ENCODE measurements at regions not wholly inside any gene's neighbourhood (a gene's known extent, or its start where the extent isn't known, plus 50 kb on each side); places are given as distances from the start of the nearest gene placed in this dataset.

- H3K4me3 ChIP-seq (ENCODE audit: low read depth, low read length) = no peak overlapping the region
- TF ChIP-seq CTCF (IDR thresholded peaks at IDR 0.05; ENCODE audit: low read depth, low read length) = no peak
- no peak for TF ChIP-seq MAX (IDR thresholded peaks at IDR 0.05; ENCODE audit: low read depth, low read length)
- no peak for TF ChIP-seq MYC (IDR thresholded peaks at IDR 0.05; ENCODE audit: low read depth, low read length)
- TF ChIP-seq POLR2A (IDR thresholded peaks at IDR 0.05; ENCODE audit: extremely low read depth, insufficient read length) = no peak
Measured at GRCh38 chr7:41133690-41134299, 569.1 kb downstream of the INHBA start.

GRCh38 chr7:41131956-41132355 lies 570.9 kb downstream of the INHBA start:
- no peak for DNase-seq (ENCODE audit: low read depth)
- TF ChIP-seq CTCF (IDR thresholded peaks at IDR 0.05; ENCODE audit: low read depth, low read length) = no peak
- no peak for TF ChIP-seq MAX (IDR thresholded peaks at IDR 0.05; ENCODE audit: low read depth, low read length)
- TF ChIP-seq POLR2A (IDR thresholded peaks at IDR 0.05; ENCODE audit: extremely low read depth, insufficient read length) = no peak
- TF ChIP-seq MYC (IDR thresholded peaks at IDR 0.05; ENCODE audit: low read depth, low read length) = no peak

More at GRCh38 chr7:41133690-41134299, 569.1 kb downstream of the INHBA start:
- DNase-seq (ENCODE audit: low read depth) = no peak

GRCh38 chr7:41130561-41131236 lies 572.2 kb downstream of the INHBA start:
- DNase-seq (ENCODE audit: low read depth) = no peak
- no peak overlapping the region for H3K4me3 ChIP-seq (ENCODE audit: low read depth, low read length)
- TF ChIP-seq MAX (IDR thresholded peaks at IDR 0.05; ENCODE audit: low read depth, low read length) (no peak), CTCF (IDR thresholded peaks at IDR 0.05; ENCODE audit: low read depth, low read length) (no peak), POLR2A (IDR thresholded peaks at IDR 0.05; ENCODE audit: extremely low read depth, insufficient read length) (no peak), MYC (IDR thresholded peaks at IDR 0.05; ENCODE audit: low read depth, low read length) (no peak)

More at GRCh38 chr7:41131956-41132355, 570.9 kb downstream of the INHBA start:
- H3K4me3 ChIP-seq (ENCODE audit: low read depth, low read length) = no peak overlapping the region

- DNase-seq (ENCODE audit: low read depth) = no peak
- H3K4me3 ChIP-seq (ENCODE audit: low read depth, low read length) = no peak overlapping the region
- TF ChIP-seq POLR2A (IDR thresholded peaks at IDR 0.05; ENCODE audit: extremely low read depth, insufficient read length) (no peak), CTCF (IDR thresholded peaks at IDR 0.05; ENCODE audit: low read depth, low read length) (no peak), MYC (IDR thresholded peaks at IDR 0.05; ENCODE audit: low read depth, low read length) (no peak)
Measured at GRCh38 chr7:41130086-41130485, 572.8 kb downstream of the INHBA start.

- no peak overlapping the region for H3K4me3 ChIP-seq (ENCODE audit: low read depth, low read length)
- no peak for DNase-seq (ENCODE audit: low read depth)
- no peak for TF ChIP-seq MAX (IDR thresholded peaks at IDR 0.05; ENCODE audit: low read depth, low read length)
- no peak for TF ChIP-seq CTCF (IDR thresholded peaks at IDR 0.05; ENCODE audit: low read depth, low read length)
- TF ChIP-seq MYC (IDR thresholded peaks at IDR 0.05; ENCODE audit: low read depth, low read length) = no peak
- TF ChIP-seq POLR2A (IDR thresholded peaks at IDR 0.05; ENCODE audit: extremely low read depth, insufficient read length) = no peak
Measured at GRCh38 chr7:41125343-41125742, 577.5 kb downstream of the INHBA start.
